Activated CD8-positive, alpha-beta T cell treated with anti-CD3 and anti-CD28 coated beads, Interleukin-2, amount 10 ng/mL, durations not matched to agents 7 days and 5 days (primary cell): ENCODE measurements at regions not wholly inside any gene's neighbourhood (a gene's known extent, or its start where the extent isn't known, plus 50 kb on each side); places are given as distances from the start of the nearest gene placed in this dataset.
"Not testable (repeated sequence)": the region's sequence is repeated elsewhere in the genome, so short reads cannot be mapped to it uniquely, and the experiment has no call there.

Experiments used
- ATAC-seq: fragments of 150-1000 bp; cut with Tn5 transposase; one replicate; pipeline ENCODE4 v1.10.0; 2021; ENCODE audit warnings: moderate library complexity
- CTCF ChIA-PET: fragments of 350-600 bp; sonication (Branson Sonifier 250); formaldehyde crosslinking; loops from one replicate; lab custom pipeline; 2021; ENCODE audit warnings: antibody characterized with exemption; lab: Charles Lee
- POLR2A ChIA-PET: fragments of 350-600 bp; sonication (Branson Sonifier 250); formaldehyde crosslinking; loops from one replicate; lab custom pipeline; 2021; ENCODE audit warnings: antibody characterized with exemption; lab: Charles Lee
- DNase-seq: peaks from one replicate; pipeline ENCODE4 v3.0.0-alpha.2; 2020
- H3K27ac Mint-ChIP-seq: one replicate; pipeline ENCODE4 v1.8.0; 2021; ENCODE audit warnings: mild to moderate bottlenecking, mixed read lengths
- H3K27me3 Mint-ChIP-seq: one replicate; pipeline ENCODE4 v1.8.0; 2021; ENCODE audit warnings: low read depth, mixed read lengths
- H3K36me3 Mint-ChIP-seq: one replicate; pipeline ENCODE4 v1.8.0; 2021; ENCODE audit warnings: low read depth, mixed read lengths
- H3K4me1 Mint-ChIP-seq: one replicate; pipeline ENCODE4 v1.8.0; 2021; ENCODE audit warnings: low read depth, mixed read lengths
- H3K4me3 Mint-ChIP-seq: one replicate; pipeline ENCODE4 v1.8.0; 2021; ENCODE audit warnings: mild to moderate bottlenecking, mixed read lengths
- H3K9me3 Mint-ChIP-seq: one replicate; pipeline ENCODE4 v1.8.0; 2022; ENCODE audit warnings: mixed read lengths; ENCODE audit not compliant: insufficient read depth

DNA sequence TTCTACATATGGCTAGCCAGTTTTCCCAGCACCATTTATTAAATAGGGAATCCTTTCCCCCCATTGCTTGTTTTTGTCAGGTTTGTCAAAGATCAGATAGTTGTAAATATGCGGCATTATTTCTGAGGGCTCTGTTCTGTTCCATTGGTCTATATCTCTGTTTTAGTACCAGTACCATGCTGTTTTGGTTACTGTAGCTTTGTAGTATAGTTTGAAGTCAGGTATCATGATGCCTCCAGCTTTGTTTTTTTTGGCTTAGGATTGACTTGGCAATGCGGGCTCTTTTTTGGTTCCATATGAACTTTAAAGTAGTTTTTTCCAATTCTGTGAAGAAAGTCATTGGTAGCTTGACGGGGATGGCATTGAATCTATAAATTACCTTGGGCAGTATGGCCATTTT is 60.0 kb upstream of the GPC3 start:
- H3K27me3 Mint-ChIP-seq, H3K4me3 Mint-ChIP-seq, POLR2A ChIA-PET, DNase-seq, CTCF ChIA-PET, H3K4me1 Mint-ChIP-seq, H3K9me3 Mint-ChIP-seq, ATAC-seq, H3K27ac Mint-ChIP-seq, H3K36me3 Mint-ChIP-seq: not testable (repeated sequence)

DNA sequence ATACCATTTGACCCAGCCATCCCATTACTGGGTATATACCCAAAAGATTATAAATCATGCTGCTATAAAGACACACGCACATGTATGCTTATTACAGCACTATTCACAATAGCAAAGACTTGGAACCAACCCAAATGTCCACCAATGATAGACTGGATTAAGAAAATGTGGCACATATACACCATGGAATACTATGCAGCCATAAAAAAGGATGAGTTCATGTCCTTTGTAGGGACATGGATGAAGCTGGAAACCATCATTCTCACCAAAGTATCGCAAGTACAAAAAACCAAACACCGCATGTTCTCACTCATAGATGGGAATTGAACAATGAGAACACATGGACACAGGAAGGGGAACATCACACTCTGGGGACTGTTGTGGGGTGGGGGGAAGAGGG is 81.7 kb upstream of the GPC3 start:
- H3K4me1 Mint-ChIP-seq, H3K27ac Mint-ChIP-seq, ATAC-seq, POLR2A ChIA-PET, DNase-seq, H3K4me3 Mint-ChIP-seq, H3K27me3 Mint-ChIP-seq, H3K36me3 Mint-ChIP-seq, H3K9me3 Mint-ChIP-seq, CTCF ChIA-PET: not testable (repeated sequence)

DNA sequence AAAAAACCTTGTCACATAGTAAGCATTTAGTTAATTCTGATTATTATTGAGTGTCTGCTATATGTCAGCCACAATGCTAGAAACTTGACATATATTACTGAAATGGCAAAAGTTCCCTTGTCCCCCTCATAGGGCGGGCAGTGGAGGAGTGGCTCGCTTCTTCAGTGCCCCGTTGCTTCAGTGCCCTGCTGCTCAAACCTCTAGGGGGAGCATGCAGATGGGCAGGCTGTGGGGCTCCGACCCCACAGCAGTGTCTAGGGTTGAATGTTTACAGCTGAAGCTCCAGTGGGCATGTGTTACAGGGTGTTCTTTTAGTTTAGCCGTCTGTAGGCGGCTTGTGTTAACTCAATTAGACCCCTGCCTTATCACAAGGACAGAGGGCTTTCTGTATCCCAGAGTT is 86.5 kb upstream of the GPC3 start:
- H3K36me3 Mint-ChIP-seq, DNase-seq, ATAC-seq, H3K4me3 Mint-ChIP-seq, H3K27me3 Mint-ChIP-seq, CTCF ChIA-PET, H3K9me3 Mint-ChIP-seq, H3K27ac Mint-ChIP-seq, H3K4me1 Mint-ChIP-seq, POLR2A ChIA-PET: not testable (repeated sequence)

DNA sequence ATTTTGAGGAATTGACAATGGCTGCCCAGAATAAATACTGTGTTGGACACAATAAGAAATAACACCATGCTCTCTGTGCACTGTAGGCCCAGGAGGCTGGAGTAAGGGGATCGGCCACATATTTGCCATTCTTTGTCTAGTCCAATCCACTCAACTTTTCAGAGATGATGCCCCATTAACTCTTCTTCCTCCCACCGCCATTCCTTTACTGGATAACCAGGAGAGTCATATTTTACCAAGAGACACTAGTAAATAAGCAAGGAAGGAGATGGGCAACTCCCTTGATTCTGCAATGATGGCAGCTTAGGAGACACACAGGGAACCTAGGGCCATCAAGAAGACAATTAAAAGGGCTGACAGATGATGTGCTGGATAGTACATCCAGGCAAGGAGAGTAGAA is 87.9 kb upstream of the GPC3 start:
- Mint-ChIP-seq H3K9me3 (no peaks in the 10 kb centered on the region), H3K27ac (no peak overlapping the region), H3K4me1 (no peaks in the 10 kb centered on the region), H3K4me3 (no peak overlapping the region), H3K27me3 (no peaks in the 10 kb centered on the region), H3K36me3 (no peaks in the 10 kb centered on the region)
- no peak for DNase-seq
- ChIA-PET POLR2A (no interaction called here), CTCF (no interaction called here)
- no peak for ATAC-seq

DNA sequence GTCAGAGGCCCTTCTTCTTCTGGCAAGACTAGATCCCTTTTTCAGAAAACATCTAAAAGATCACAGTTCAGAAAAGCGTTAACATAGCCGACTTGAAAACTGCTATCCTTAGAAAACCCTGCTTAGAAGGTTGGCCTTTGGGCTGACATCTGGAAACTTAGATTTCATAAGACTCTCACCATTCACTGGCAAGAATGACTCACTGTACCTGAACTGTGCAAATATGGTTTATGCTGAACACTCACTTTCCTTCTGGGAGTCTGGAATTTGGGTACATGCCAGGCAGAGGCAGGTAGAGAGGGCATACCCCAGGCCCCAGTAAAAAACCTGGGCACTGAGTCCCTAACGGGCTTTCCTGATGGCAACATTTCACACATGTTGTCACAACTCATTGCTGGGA is 88.8 kb upstream of the GPC3 start:
- H3K4me1 Mint-ChIP-seq, result no peaks in the 10 kb centered on the region
- no peaks in the 10 kb centered on the region for H3K27me3 Mint-ChIP-seq
- ChIA-PET POLR2A (no interaction called here), CTCF (no interaction called here)
- no peak for DNase-seq
- no peaks in the 10 kb centered on the region for H3K9me3 Mint-ChIP-seq
- ATAC-seq, result no peak
- H3K27ac Mint-ChIP-seq, result no peak overlapping the region
- no peak overlapping the region for H3K4me3 Mint-ChIP-seq
- H3K36me3 Mint-ChIP-seq, result no peaks in the 10 kb centered on the region

DNA sequence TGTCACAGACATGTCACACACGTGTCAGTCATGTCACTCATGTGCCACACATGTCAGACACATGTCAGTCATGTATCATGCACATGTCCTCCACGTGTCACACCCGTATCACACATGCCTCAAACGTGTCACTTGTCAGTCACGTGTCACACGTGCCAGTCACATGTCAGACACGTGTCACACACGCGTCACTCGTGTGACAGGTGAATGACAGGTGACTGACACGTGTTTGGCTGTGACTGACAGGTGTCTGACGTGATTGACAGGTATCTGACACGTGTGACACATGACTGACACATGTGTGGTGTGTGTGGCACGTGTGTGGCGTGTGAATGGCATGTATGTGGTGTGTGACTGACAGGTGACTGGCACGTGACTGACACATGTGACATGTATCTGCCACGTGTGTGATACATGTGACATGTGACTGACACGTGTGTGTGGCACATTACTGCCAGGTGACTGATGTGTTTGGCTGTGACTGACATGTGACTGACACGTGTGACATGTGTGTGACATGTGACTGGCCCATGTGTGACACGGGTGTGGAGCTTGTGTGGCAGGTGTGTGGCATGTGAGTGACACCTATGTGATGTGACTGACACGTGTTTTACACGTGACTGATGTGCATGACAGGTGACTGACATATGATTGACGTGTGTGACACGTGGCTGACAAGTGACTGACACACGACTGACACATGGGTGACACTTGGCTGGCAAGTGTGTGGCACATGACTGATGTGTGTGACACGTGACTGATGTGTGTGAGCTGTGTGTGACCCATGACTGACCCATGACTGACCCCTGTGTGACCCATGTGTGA is 90.7 kb upstream of the GPC3 start:
- POLR2A ChIA-PET, result no interaction called here
- H3K27ac Mint-ChIP-seq, result no peak overlapping the region
- no peaks in the 10 kb centered on the region for H3K4me1 Mint-ChIP-seq
- DNase-seq (no peak), ATAC-seq (no peak)
- H3K36me3 Mint-ChIP-seq, result no peaks in the 10 kb centered on the region
- no peaks in the 10 kb centered on the region for H3K27me3 Mint-ChIP-seq
- H3K4me3 Mint-ChIP-seq, result no peak overlapping the region
- CTCF ChIA-PET, result no interaction called here
- no peaks in the 10 kb centered on the region for H3K9me3 Mint-ChIP-seq

DNA sequence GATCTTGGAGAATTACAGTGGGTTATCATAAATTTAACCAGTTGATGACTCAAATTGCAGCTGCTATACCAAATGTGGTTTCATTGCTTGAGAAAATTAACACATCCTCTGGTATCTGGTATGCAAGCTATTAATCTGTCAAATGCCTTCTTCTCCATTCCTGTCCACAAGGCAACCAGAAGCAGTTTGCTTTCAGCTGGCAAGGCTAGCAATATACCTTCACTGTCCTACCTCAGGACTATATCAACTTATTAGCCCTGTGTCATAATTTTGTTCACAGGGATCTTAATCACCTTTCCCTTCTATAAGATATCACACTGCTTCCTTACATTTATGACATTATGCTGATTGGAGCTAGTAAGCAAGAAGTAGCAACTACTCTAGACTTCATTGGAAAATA is 110.0 kb upstream of the GPC3 start:
- no peaks in the 10 kb centered on the region for H3K27me3 Mint-ChIP-seq
- POLR2A ChIA-PET, result no interaction called here
- H3K27ac Mint-ChIP-seq, result no peak overlapping the region
- H3K4me3 Mint-ChIP-seq, result no peak overlapping the region
- no peak for DNase-seq
- no peaks in the 10 kb centered on the region for H3K9me3 Mint-ChIP-seq
- H3K36me3 Mint-ChIP-seq, result no peaks in the 10 kb centered on the region
- no peak for ATAC-seq
- CTCF ChIA-PET, result no interaction called here
- H3K4me1 Mint-ChIP-seq, result no peaks in the 10 kb centered on the region

DNA sequence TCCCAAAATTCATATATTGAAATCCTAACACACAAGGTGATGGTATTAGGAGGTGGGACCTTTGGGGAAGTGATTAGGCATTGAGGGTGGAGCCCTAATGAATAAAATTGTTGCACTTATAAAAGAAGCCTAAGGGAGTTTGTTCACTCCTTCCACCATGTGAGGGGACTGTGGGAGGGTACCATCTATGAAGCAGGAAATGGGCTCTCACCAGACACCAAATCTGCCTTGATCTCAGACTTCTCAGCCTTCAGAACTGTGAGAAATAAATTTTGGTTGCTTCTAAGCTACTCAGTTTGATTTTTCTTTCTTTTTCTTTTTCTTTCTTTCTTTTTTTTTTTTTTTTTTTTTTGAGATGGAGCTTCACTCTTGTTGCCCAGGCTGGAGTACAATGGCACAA is 116.2 kb upstream of the GPC3 start:
- CTCF ChIA-PET, result no interaction called here
- H3K4me3 Mint-ChIP-seq, result no peak overlapping the region

DNA sequence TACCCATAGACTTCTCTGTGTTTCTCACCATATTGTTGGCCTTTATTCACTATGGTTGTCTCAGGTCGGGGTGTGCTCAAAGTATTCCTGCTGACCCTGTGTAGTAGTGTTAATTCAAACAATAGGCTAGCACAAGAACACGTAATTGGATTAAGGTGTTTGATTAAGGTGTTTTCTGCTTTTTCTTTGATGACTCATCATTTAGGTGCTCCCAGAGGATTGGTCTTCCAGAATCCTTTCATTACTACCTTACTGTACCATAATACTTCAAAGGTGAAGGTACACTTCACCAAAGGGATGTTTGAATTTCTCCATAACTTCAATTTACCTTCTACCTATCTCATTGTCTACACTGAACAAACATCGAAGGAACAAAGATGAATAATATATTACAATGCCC is 121.7 kb upstream of the CCDC160 start:
- Mint-ChIP-seq H3K4me1 (no peaks in the 10 kb centered on the region), H3K36me3 (no peaks in the 10 kb centered on the region), H3K9me3 (no peaks in the 10 kb centered on the region), H3K4me3 (no peak overlapping the region), H3K27me3 (peaks cover 5% of the 10 kb centered on the region), H3K27ac (no peak overlapping the region)
- ChIA-PET CTCF (no interaction called here), POLR2A (no interaction called here)
- no peak for ATAC-seq
- DNase-seq, result no peak

More for the DNA sequence above, 116.2 kb upstream of the GPC3 start:
- POLR2A ChIA-PET, result no interaction called here
- Mint-ChIP-seq H3K27ac (no peak overlapping the region), H3K27me3 (no peaks in the 10 kb centered on the region), H3K4me1 (no peaks in the 10 kb centered on the region), H3K9me3 (no peaks in the 10 kb centered on the region), H3K36me3 (no peaks in the 10 kb centered on the region)
- DNase-seq, result no peak
- ATAC-seq, result no peak

DNA sequence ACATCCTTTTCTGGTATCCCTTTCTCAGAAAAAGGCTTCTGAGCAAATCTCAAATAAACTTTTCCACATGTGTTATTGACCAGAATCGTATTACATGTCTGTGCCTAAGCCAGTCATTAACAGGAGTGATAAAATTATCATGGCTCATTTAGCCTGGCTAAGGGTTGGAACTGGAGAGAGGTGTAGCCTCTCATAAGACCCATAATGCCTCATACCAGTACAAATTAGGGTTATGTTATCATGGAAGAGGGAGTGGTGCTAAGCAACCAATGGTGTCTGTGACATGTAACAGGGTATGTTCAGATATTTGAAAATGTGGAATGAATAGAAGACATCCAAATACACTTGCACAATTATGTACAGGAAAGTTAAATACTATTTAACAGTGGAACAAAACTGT is 99.6 kb upstream of the CCDC160 start:
- no peak for ATAC-seq
- Mint-ChIP-seq H3K36me3 (no peaks in the 10 kb centered on the region), H3K4me3 (no peak overlapping the region), H3K4me1 (no peaks in the 10 kb centered on the region), H3K27ac (no peak overlapping the region), H3K27me3 (peaks cover 2% of the 10 kb centered on the region), H3K9me3 (no peaks in the 10 kb centered on the region)
- ChIA-PET CTCF (no interaction called here), POLR2A (no interaction called here)
- no peak for DNase-seq

DNA sequence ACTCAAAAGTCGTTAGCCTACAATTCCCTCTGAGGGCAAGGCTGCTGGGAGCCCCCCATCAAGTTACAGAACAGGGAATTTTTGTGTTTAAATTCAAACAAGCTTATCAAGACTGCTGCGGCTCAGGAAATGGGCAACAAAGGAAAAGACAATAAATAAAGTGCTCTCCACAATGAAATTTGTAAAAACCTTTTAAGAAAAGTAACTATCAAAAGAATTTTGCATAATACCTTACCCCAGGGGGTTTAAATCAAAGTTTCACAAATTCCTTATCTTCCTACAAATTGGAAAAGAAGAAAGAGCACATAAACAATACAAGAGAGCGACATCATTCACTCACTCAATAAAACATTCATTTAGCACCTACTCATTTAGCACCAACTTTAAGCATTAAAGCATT is 97.9 kb upstream of the CCDC160 start:
- H3K27me3 Mint-ChIP-seq, result peaks cover 2% of the 10 kb centered on the region

DNA sequence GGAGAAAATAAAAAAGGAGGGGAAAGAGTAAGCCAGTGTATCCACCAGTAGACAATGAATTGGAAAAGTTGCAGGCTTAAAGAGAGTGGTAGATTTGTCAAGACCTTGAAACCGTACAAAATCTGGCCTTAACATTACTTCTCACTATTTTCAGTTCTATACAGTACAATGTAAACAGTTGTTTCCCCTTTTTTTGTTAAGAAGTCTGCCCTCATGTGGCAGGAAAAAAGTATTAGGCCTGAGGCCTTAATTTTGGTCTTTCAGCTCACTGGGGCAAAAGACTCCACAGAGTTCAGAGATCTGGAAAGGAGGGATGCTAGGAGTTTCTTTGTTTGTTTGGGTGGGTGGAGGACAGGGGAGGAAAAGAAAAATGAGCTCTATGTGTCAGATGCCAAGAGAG is 92.8 kb upstream of the CCDC160 start:
- Mint-ChIP-seq H3K36me3 (no peaks in the 10 kb centered on the region), H3K4me1 (peaks cover 6% of the 10 kb centered on the region), H3K27me3 (peaks cover 2% of the 10 kb centered on the region), H3K27ac (no peak overlapping the region), H3K9me3 (no peaks in the 10 kb centered on the region), H3K4me3 (no peak overlapping the region)
- DNase-seq (peak; percentile 26), ATAC-seq (no peak)
- POLR2A ChIA-PET, result no interaction called here
- CTCF ChIA-PET, result interaction anchor here (0.6 to 2.8 kb wide), 12 partner anchors 19 to 352 kb away, joined by 3 to 15 read pairs (median 4); no protein-coding TSS in a partner anchor

More for the DNA sequence above, 97.9 kb upstream of the CCDC160 start:
- no peaks in the 10 kb centered on the region for H3K9me3 Mint-ChIP-seq
- ATAC-seq, result no peak
- ChIA-PET CTCF (no interaction called here), POLR2A (no interaction called here)
- H3K4me3 Mint-ChIP-seq, result no peak overlapping the region
- no peak for DNase-seq
- H3K27ac Mint-ChIP-seq, result no peak overlapping the region
- H3K36me3 Mint-ChIP-seq, result no peaks in the 10 kb centered on the region
- H3K4me1 Mint-ChIP-seq, result peaks cover 2% of the 10 kb centered on the region
